Glomerular visceral epithelial cell (primary cell): ENCODE measurements at regions not wholly inside any gene's neighbourhood (a gene's known extent, or its start where the extent isn't known, plus 50 kb on each side); places are given as distances from the start of the nearest gene placed in this dataset.
A peak's percentile ranks its signal among the peaks of the same experiment; 100 is the strongest.
"Not testable (repeated sequence)": the region's sequence is repeated elsewhere in the genome, so short reads cannot be mapped to it uniquely, and the experiment has no call there.

Experiments used
- DNase-seq: peaks from one replicate; pipeline ENCODE4 v3.0.0-alpha.2; 2016; ENCODE audit errors: extremely low spot score

- DNase-seq = not testable (repeated sequence)
Observed at GRCh38 chr15:29648415-29648814, 173.9 kb downstream of the TJP1 start.

- DNase-seq = no peak
Observed at GRCh38 chr15:29645841-29646240, 176.4 kb downstream of the TJP1 start.

- not testable (repeated sequence) for DNase-seq
Observed at GRCh38 chr15:29644361-29644760, 177.9 kb downstream of the TJP1 start.

- DNase-seq = no peak
Observed at GRCh38 chr15:29638781-29639180, 183.5 kb downstream of the TJP1 start.

GRCh38 chr15:29638011-29638410 is 184.3 kb downstream of the TJP1 start:
- DNase-seq = no peak

GRCh38 chr15:29637555-29637954 is 184.7 kb downstream of the TJP1 start:
- DNase-seq = no peak

- no peak for DNase-seq
Observed at GRCh38 chr15:29636921-29637320, 185.3 kb downstream of the TJP1 start.

GRCh38 chr15:29636140-29636539 is 186.1 kb downstream of the TJP1 start:
- no peak for DNase-seq

GRCh38 chr15:29635513-29636098 is 186.7 kb downstream of the TJP1 start:
- no peak for DNase-seq

GRCh38 chr15:29633971-29634370 is 188.3 kb downstream of the TJP1 start:
- DNase-seq = no peak

- no peak for DNase-seq
Observed at GRCh38 chr15:29632671-29633406, 189.4 kb downstream of the TJP1 start.

GRCh38 chr15:29631076-29632070 is 190.9 kb downstream of the TJP1 start:
- DNase-seq = no peak

GRCh38 chr15:29624271-29624670 is 198.0 kb downstream of the TJP1 start:
- no peak for DNase-seq

GRCh38 chr15:29623116-29623639 is 199.1 kb downstream of the TJP1 start:
- no peak for DNase-seq

- DNase-seq = no peak
Observed at GRCh38 chr15:29622637-29623036, 199.6 kb downstream of the TJP1 start.

GRCh38 chr15:29621616-29622015 is 200.7 kb downstream of the TJP1 start:
- no peak for DNase-seq

GRCh38 chr15:29618586-29618985 is 203.7 kb downstream of the TJP1 start:
- peak; percentile 22 for DNase-seq

GRCh38 chr15:29616512-29616911 is 205.8 kb downstream of the TJP1 start:
- no peak for DNase-seq

- DNase-seq = no peak
Observed at GRCh38 chr15:29615791-29616190, 206.5 kb downstream of the TJP1 start.

- DNase-seq = no peak
Observed at GRCh38 chr15:29613951-29614382, 208.3 kb downstream of the TJP1 start.

GRCh38 chr15:29612701-29613100 is 209.6 kb downstream of the TJP1 start:
- DNase-seq = peak; percentile 42

- DNase-seq = peak; percentile 86
Observed at GRCh38 chr15:29612096-29612495, 210.2 kb downstream of the TJP1 start.
